HepG2 (cell line): ENCODE measurements at regions not wholly inside any gene's neighbourhood (a gene's known extent, or its start where the extent isn't known, plus 50 kb on each side); places are given as distances from the start of the nearest gene placed in this dataset.

Source experiments
- ATAC-seq: fragments of 200-7000 bp; cut with Tn5 transposase; 3 replicates; pipeline ENCODE4 v1.9.1; 2020; ENCODE audit warnings: mild to moderate bottlenecking, moderate library complexity
- BruUV-seq: library from RNA; stranded (reverse); fragments of 400-500 nt; replicated peaks from 2 replicates; lab custom pipeline; 2021; lab: Mats Ljungman, UMichigan
- CTCF ChIA-PET: fragments of 300-600 bp; formaldehyde crosslinking; extraction: SDS; loops from one replicate; lab custom pipeline; 2021; ENCODE audit warnings: low total read pairs, inconsistent platforms, low intra/inter-chr PET ratio; lab: Yijun Ruan, JAX
- POLR2A ChIA-PET: fragments of 350-600 bp; sonication (Branson Sonifier 250); formaldehyde crosslinking; loops from one replicate; lab custom pipeline; 2020; ENCODE audit warnings: antibody characterized with exemption, inconsistent platforms; lab: Yijun Ruan, JAX
- DNase-seq: peaks from one replicate; pipeline ENCODE4 v3.0.0-alpha.2; 2015; ENCODE audit warnings: low spot score
- FAIRE-seq: peaks from 3 replicates; lab custom pipeline; 2011; peaks lifted over from hg19 to GRCh38; lab: Jason Lieb, UNC
- H2AFZ ChIP-seq: one replicate; pipeline ENCODE4 v1.6.1; 2011; ENCODE audit warnings: low read length, inconsistent platforms
- H3K27ac ChIP-seq: fragments of 300-600 bp; 3 replicates; pipeline ENCODE4 v1.8.0; 2011; ENCODE audit warnings: mixed run types, mild to moderate bottlenecking, mixed read lengths, low read length, inconsistent platforms; ENCODE audit not compliant: insufficient read depth; ENCODE audit errors: extremely low read length
- H3K27me3 ChIP-seq, 2 experiments: fragments of 200-600 bp in 1 of 2; 2 replicates in 1 of 2; 3 replicates in 1 of 2; pipeline versions ENCODE4 v1.6.0 to v1.8.0; 2011; ENCODE audit warnings: low read length in 2 of 2, mild to moderate bottlenecking in 2 of 2, moderate library complexity in 2 of 2, inconsistent platforms in 1 of 2; ENCODE audit not compliant: insufficient read depth in 2 of 2, control insufficient read depth in 1 of 2
- H3K36me3 ChIP-seq, 2 experiments: fragments of 200-600 bp in 1 of 2; replicated peaks in 1 of 2; 2 replicates in 1 of 2; 3 replicates in 1 of 2; pipeline versions ENCODE4 v1.5.1 to v1.8.0; 2011; ENCODE audit warnings: low read length in 2 of 2, inconsistent platforms in 1 of 2; ENCODE audit not compliant: insufficient read depth in 2 of 2, control insufficient read depth in 1 of 2
- H3K4me1 ChIP-seq: 2 replicates; pipeline ENCODE4 v1.5.1; 2012; ENCODE audit warnings: low read length, inconsistent platforms; ENCODE audit not compliant: insufficient read depth
- H3K4me2 ChIP-seq: 2 replicates; pipeline ENCODE4 v1.6.0; 2011; ENCODE audit warnings: low read depth, low read length, inconsistent platforms
- H3K4me3 ChIP-seq, 3 experiments: fragments of 200-600 bp in 1 of 3; sonication (generic), shearing (Covaris generic) in 1 of 3; replicated peaks in 1 of 3; 2 replicates each; pipeline ENCODE4 v1.5.1; 2011 to 2016; ENCODE audit warnings: low read length in 3 of 3, inconsistent platforms in 2 of 3, low read depth in 2 of 3, mild to moderate bottlenecking in 2 of 3, control low read depth in 1 of 3, mixed read lengths in 1 of 3; ENCODE audit not compliant: insufficient read depth in 1 of 3
- H3K79me2 ChIP-seq: one replicate; pipeline ENCODE4 v1.6.1; 2011; ENCODE audit warnings: low read length, inconsistent platforms; ENCODE audit not compliant: insufficient read depth
- H3K9ac ChIP-seq: 2 replicates; pipeline ENCODE4 v1.6.0; 2011; ENCODE audit warnings: mild to moderate bottlenecking, low read depth, low read length, inconsistent platforms; ENCODE audit not compliant: insufficient read depth
- H3K9me3 ChIP-seq: 2 replicates; pipeline ENCODE4 v1.5.1; 2012; ENCODE audit warnings: mild to moderate bottlenecking, low read length
- H4K20me1 ChIP-seq: 2 replicates; pipeline ENCODE4 v1.6.0; 2011; ENCODE audit warnings: inconsistent platforms, mild to moderate bottlenecking, low read length, moderate library complexity; ENCODE audit not compliant: insufficient read depth
- HOXD1 ChIP-seq: sonication (generic); formaldehyde crosslinking; IDR thresholded peaks from 2 replicates; pipeline ENCODE4 v1.5.0; 2020; ENCODE audit warnings: missing genetic modification reagents
- KAT2B ChIP-seq: fragments of 150-350 bp; IDR thresholded peaks from 2 replicates; pipeline ENCODE4 v1.6.1; 2014; ENCODE audit warnings: low read depth, low read length, borderline replicate concordance
- PHF20 ChIP-seq: sonication (generic); formaldehyde crosslinking; IDR thresholded peaks from 2 replicates; pipeline ENCODE4 v1.5.0; 2020; ENCODE audit warnings: mild to moderate bottlenecking, missing genetic modification reagents
- RFXAP ChIP-seq: sonication (generic); formaldehyde crosslinking; IDR thresholded peaks from 2 replicates; pipeline ENCODE4 v1.4.0; 2020; ENCODE audit warnings: missing genetic modification reagents, borderline replicate concordance
- ZNF160 ChIP-seq: sonication (generic); formaldehyde crosslinking; IDR thresholded peaks from 2 replicates; pipeline ENCODE4 v1.8.0; 2022; ENCODE audit warnings: mild to moderate bottlenecking, inconsistent platforms, missing genetic modification reagents
- ZNF44 ChIP-seq: sonication (generic); formaldehyde crosslinking; IDR thresholded peaks from 2 replicates; pipeline ENCODE4 v1.5.1; 2020; ENCODE audit warnings: mild to moderate bottlenecking, missing genetic modification reagents
- ZNF609 ChIP-seq: sonication (generic); formaldehyde crosslinking; IDR thresholded peaks from 2 replicates; pipeline ENCODE4 v1.4.0; 2020; ENCODE audit warnings: mild to moderate bottlenecking, missing genetic modification reagents, borderline replicate concordance
- ZNF614 ChIP-seq: IDR thresholded peaks from 2 replicates; pipeline ENCODE4 v1.6.1; 2018; ENCODE audit warnings: missing biosample characterization, missing genetic modification reagents, inconsistent platforms, borderline replicate concordance
- ZNF761 ChIP-seq: sonication (generic); formaldehyde crosslinking; conservative IDR thresholded peaks from 2 replicates; pipeline ENCODE4 v1.4.0; 2020; ENCODE audit warnings: mild to moderate bottlenecking, missing genetic modification reagents
- WGBS: methylation state at CpG from one replicate; pipeline ENCODE4 v1.1.6; 2017; ENCODE audit warnings: low lambda C conversion rate; 5-methylcytosine and 5-hydroxymethylcytosine counted together
- in situ Hi-C: cut with HindIII; loops from 2 replicates; pipeline ENCODE4 v1.10.0; 2017; ENCODE audit warnings: low pct_unique_long_range_greater_than_20kb; ENCODE audit not compliant: extremely low pct_ligation_motif_present
- intact Hi-C: fragments of 100-400 bp; cut with micrococcal nuclease; formaldehyde crosslinking; loops from one replicate; pipeline ENCODE4 v1.10.0; 2022; ENCODE audit not compliant: unreplicated experiment
- TF ChIP-seq, protein P1 (sequence below): sonication (generic); formaldehyde crosslinking; IDR thresholded peaks from 2 replicates; pipeline ENCODE4 v1.9.0; 2021; ENCODE audit warnings: missing genetic modification reagents, borderline replicate concordance
- TF ChIP-seq, protein P2 (sequence below): sonication (generic); formaldehyde crosslinking; IDR thresholded peaks from 2 replicates; pipeline ENCODE4 v1.4.0; 2020; ENCODE audit warnings: mild to moderate bottlenecking, low read depth, missing genetic modification reagents

GRCh38 chr13:30049692-30050091 is 199.3 kb upstream of the UBL3 start:
- FAIRE-seq (no peak), DNase-seq (no peak), ATAC-seq (no peak)
- no peaks in the 10 kb centered on the region for H3K9me3 ChIP-seq
- WGBS = 69% methylated on average over 5 of the region's 5 CpGs
- in situ Hi-C loops (no loop called here), intact Hi-C loops (no loop called here)
- no peak overlapping the region for H3K4me3 ChIP-seq
- POLR2A ChIA-PET = no interaction called here
- H3K27me3 ChIP-seq = no peaks in the 10 kb centered on the region; a peak in 1 of 5 replicates
- CTCF ChIA-PET = no interaction called here
- no peak overlapping the region for H2AFZ ChIP-seq
- no peaks in the 10 kb centered on the region for H3K79me2 ChIP-seq
- BruUV-seq = no TSS peak
- H3K27ac ChIP-seq = no peak overlapping the region
- no peaks in the 10 kb centered on the region for H3K36me3 ChIP-seq
- H4K20me1 ChIP-seq = no peaks in the 10 kb centered on the region
- H3K9ac ChIP-seq = no peak overlapping the region
- 0 out of 2 replicates have a peak, but pooled peaks cover 10% of the 10 kb centered on the region for H3K4me1 ChIP-seq
- H3K4me2 ChIP-seq = no peak overlapping the region
- TF ChIP-seq HOXD1 (no peak), ZNF614 (CRISPR knock-in tag) (no peak), ZNF160 (CRISPR knock-in tag) (no peak), ZNF761 (CRISPR knock-in tag) (no peak), PHF20 (CRISPR knock-in tag) (no peak), RFXAP (CRISPR knock-in tag) (no peak), ZNF44 (CRISPR knock-in tag) (no peak), ZNF609 (CRISPR knock-in tag) (no peak), KAT2B (no peak)
- TF ChIP-seq, protein P1, sequence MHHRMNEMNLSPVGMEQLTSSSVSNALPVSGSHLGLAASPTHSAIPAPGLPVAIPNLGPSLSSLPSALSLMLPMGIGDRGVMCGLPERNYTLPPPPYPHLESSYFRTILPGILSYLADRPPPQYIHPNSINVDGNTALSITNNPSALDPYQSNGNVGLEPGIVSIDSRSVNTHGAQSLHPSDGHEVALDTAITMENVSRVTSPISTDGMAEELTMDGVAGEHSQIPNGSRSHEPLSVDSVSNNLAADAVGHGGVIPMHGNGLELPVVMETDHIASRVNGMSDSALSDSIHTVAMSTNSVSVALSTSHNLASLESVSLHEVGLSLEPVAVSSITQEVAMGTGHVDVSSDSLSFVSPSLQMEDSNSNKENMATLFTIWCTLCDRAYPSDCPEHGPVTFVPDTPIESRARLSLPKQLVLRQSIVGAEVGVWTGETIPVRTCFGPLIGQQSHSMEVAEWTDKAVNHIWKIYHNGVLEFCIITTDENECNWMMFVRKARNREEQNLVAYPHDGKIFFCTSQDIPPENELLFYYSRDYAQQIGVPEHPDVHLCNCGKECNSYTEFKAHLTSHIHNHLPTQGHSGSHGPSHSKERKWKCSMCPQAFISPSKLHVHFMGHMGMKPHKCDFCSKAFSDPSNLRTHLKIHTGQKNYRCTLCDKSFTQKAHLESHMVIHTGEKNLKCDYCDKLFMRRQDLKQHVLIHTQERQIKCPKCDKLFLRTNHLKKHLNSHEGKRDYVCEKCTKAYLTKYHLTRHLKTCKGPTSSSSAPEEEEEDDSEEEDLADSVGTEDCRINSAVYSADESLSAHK (CRISPR knock-in tag) = no peak
- TF ChIP-seq, protein P2, sequence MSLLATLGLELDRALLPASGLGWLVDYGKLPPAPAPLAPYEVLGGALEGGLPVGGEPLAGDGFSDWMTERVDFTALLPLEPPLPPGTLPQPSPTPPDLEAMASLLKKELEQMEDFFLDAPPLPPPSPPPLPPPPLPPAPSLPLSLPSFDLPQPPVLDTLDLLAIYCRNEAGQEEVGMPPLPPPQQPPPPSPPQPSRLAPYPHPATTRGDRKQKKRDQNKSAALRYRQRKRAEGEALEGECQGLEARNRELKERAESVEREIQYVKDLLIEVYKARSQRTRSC = no peak
